Breast epithelium (tissue), 3 donors: ENCODE measurements at regions not wholly inside any gene's neighbourhood (a gene's known extent, or its start where the extent isn't known, plus 50 kb on each side); places are given as distances from the start of the nearest gene placed in this dataset.

ENCODE experiments used
- POLR2A ChIP-seq: fragments of 450-650 bp; IDR thresholded peaks from one replicate; pipeline ENCODE4 v1.6.1; 2016; ENCODE audit warnings: antibody characterized with exemption, mild to moderate bottlenecking, moderate library complexity
- POLR2AphosphoS5 ChIP-seq, 3 donors: sonication (generic); formaldehyde crosslinking; IDR thresholded peaks; one replicate each; pipeline ENCODE4 v1.6.1; 2017; ENCODE audit warnings: antibody characterized with exemption in 3 of 3
- TF ChIP-seq, protein P1 (sequence below), 3 donors: fragments of 450-650 bp; IDR thresholded peaks; one replicate each; pipeline ENCODE4 v1.5.1; 2016 to 2017; ENCODE audit warnings: antibody characterized with exemption in 3 of 3, mild to moderate bottlenecking in 3 of 3, moderate library complexity in 3 of 3

DNA sequence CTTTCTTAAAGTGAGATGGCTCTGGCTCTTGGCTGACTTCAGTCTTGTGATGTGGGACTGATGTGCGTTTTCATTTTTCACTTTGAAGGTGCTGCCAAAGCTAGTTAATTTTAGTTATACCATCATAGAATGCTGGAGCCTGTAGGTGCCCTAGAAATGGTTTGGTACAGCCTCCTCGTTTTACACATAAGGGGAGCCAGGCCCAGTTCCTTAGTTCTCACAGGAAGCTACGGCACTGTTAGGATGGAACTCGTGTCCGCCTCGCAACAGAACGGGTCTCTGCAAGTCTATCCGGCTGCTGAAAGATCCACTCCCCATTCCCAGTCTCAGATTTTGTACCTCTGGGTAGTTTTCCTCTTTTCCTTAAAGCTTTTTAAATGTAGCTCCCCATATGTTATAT, 173.2 kb upstream of the PRPS1L1 start:
- TF ChIP-seq, protein P1, sequence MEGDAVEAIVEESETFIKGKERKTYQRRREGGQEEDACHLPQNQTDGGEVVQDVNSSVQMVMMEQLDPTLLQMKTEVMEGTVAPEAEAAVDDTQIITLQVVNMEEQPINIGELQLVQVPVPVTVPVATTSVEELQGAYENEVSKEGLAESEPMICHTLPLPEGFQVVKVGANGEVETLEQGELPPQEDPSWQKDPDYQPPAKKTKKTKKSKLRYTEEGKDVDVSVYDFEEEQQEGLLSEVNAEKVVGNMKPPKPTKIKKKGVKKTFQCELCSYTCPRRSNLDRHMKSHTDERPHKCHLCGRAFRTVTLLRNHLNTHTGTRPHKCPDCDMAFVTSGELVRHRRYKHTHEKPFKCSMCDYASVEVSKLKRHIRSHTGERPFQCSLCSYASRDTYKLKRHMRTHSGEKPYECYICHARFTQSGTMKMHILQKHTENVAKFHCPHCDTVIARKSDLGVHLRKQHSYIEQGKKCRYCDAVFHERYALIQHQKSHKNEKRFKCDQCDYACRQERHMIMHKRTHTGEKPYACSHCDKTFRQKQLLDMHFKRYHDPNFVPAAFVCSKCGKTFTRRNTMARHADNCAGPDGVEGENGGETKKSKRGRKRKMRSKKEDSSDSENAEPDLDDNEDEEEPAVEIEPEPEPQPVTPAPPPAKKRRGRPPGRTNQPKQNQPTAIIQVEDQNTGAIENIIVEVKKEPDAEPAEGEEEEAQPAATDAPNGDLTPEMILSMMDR (IDR thresholded peaks at IDR 0.05), result no peak
- TF ChIP-seq POLR2A (no peak), POLR2AphosphoS5 (IDR thresholded peaks at IDR 0.05) (no peak)
